IPS-15b (cell line): ENCODE measurements at regions not wholly inside any gene's neighbourhood (a gene's known extent, or its start where the extent isn't known, plus 50 kb on each side); places are given as distances from the start of the nearest gene placed in this dataset.
"Not testable (repeated sequence)": the region's sequence is repeated elsewhere in the genome, so short reads cannot be mapped to it uniquely, and the experiment has no call there.

Experiments used
- H3K27me3 ChIP-seq: one replicate; pipeline ENCODE4 v1.6.1; 2013; ENCODE audit warnings: low read length; ENCODE audit not compliant: control insufficient read depth, insufficient read depth
- H3K36me3 ChIP-seq: one replicate; pipeline ENCODE4 v1.6.1; 2013; ENCODE audit warnings: low read length; ENCODE audit not compliant: control insufficient read depth, insufficient read depth
- H3K4me1 ChIP-seq: one replicate; pipeline ENCODE4 v1.6.1; 2013; ENCODE audit warnings: mild to moderate bottlenecking, low read length; ENCODE audit not compliant: control insufficient read depth, insufficient read depth
- H3K4me3 ChIP-seq: one replicate; pipeline ENCODE4 v1.5.1; 2013; ENCODE audit warnings: low read depth, low read length
- H3K9ac ChIP-seq: one replicate; pipeline ENCODE4 v1.6.1; 2013; ENCODE audit warnings: low read depth, mild to moderate bottlenecking, low read length
- H3K9me3 ChIP-seq: one replicate; pipeline ENCODE4 v1.6.1; 2013; ENCODE audit warnings: mild to moderate bottlenecking, low read length; ENCODE audit not compliant: control insufficient read depth, insufficient read depth

DNA sequence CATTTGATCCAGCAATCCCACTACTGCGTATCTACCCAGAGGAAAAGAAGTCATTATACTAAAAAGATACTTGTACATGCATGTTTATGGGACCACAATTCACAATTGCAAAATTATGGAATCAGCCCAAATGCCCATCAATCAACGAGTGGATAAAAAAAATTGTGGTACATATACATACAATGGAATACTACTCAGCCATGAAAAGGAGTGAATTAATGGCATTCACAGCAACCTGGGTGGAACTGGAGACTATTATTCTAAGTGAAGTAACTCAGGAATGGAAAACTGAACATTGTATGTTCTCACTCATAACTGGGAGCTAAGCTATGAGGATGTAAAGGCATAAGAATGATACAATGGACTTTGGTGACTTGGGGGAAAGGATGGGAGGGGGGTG, 227.3 kb downstream of the IGSF11 start:
- H3K9me3 ChIP-seq, H3K4me3 ChIP-seq, H3K36me3 ChIP-seq, H3K9ac ChIP-seq, H3K27me3 ChIP-seq, H3K4me1 ChIP-seq: not testable (repeated sequence)

DNA sequence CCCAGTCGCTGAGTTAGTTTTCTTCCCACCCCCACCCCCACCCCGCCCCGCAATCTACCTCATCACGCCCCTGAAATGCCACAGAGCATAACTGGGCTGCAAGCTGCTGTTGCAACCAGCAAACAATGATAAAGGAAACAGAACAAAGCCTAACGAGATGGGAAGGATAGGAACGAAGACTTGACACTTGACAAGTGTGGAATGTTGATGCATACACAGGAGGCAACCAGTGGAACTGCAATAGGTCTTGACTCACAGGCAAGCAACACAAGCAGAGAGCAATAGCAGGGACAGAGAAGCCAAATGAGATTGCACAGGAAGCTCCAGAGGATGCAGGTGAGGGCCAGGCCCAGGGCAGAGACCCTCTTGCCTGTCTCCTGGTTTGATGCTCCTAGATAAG, 225.9 kb downstream of the IGSF11 start:
- no peaks in the 10 kb centered on the region for H3K4me1 ChIP-seq
- H3K9ac ChIP-seq: no peak overlapping the region
- H3K36me3 ChIP-seq: no peaks in the 10 kb centered on the region
- H3K4me3 ChIP-seq: no peak overlapping the region
- H3K27me3 ChIP-seq: no peaks in the 10 kb centered on the region
- H3K9me3 ChIP-seq: no peaks in the 10 kb centered on the region

DNA sequence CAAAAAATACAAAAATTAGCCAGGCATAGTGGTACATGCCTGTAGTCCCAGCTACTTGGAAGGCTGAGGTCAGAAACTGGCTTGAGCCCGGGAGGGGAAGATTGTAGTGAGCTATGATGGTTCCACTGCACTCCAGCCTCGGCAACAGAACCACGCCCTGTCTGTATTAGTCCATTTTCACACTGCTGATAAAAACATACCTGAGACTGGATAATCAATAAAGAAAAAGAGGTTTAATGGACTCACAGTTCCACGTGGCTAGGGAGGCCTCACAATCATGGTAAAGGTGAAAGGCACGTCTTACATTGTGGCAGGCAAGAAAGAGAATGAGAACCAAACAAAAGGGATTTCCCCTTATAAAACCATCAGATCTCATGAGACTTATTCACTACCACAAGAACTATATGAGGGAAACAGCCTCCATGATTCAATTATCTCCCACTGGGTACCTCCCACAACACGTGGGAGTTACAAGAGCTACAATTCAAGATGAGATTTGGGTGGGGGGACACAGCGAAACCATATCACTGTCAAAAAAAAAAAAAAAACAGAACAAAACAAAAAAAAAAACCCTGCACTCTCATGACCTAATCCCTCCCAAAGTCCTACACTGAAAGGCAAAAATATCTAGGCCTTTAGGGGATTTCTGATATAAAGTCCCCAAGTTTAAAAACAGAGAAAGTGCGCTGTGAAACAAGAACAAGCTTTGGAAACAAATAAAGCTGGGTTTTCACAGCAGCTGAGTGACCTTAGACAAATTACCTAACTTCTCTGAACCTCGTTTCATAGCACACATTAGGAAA, 224.7 kb downstream of the IGSF11 start:
- Histone ChIP-seq H3K36me3 (no peaks in the 10 kb centered on the region), H3K9ac (no peak overlapping the region), H3K4me1 (no peaks in the 10 kb centered on the region), H3K9me3 (no peaks in the 10 kb centered on the region), H3K4me3 (no peak overlapping the region), H3K27me3 (no peaks in the 10 kb centered on the region)

DNA sequence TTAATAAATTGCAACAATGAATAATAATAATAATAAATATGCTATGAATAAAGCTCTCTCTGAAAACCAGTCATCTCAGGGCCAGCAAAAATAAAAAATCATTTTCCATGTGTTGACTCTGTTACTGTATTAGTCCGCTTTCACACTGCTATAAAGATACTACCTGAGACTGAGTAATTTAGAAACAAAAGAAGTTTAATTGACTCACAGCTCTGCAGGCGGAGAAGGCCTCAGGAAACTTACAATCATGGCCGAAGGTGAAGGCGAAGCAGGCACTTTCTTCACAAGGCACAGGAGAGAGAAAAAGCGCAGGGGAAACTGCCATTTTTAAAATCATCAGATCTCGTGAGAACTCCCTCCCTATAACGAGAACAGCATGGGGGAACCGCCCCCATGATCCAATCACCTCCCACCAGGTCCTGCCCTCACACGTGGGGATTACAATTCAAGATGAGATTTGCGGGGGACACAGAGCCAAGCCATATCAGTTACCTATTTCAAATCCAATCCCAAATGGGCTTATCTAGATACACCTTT, 224.1 kb downstream of the IGSF11 start:
- H3K9ac ChIP-seq: no peak overlapping the region
- H3K4me3 ChIP-seq: no peak overlapping the region

DNA sequence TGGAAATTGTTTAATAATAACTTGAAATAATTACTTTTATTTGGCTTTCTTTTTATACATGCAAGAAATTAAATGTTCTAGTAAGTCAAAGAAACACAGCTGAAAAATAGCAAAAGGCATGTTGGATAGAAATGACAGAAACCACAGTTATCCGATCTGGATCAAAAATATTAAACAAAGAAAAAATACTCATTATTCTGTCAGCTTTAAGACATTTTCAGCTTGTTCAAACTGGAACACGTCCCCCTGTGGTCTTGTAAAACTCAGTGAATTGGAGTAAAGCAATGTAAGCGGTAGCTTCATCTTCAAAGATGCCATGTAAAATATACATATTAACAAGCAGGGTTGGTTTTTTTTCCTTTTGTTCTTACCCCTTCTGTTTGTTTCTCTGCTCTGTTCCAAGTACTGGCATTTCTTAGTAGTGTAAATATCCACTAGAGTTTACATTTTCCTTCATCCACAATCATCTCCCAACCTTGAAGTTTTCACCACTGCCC, 223.4 kb downstream of the IGSF11 start:
- Histone ChIP-seq H3K27me3 (no peaks in the 10 kb centered on the region), H3K4me3 (no peak overlapping the region), H3K36me3 (no peaks in the 10 kb centered on the region), H3K9ac (no peak overlapping the region), H3K9me3 (no peaks in the 10 kb centered on the region), H3K4me1 (no peaks in the 10 kb centered on the region)

More for the DNA sequence above, 224.1 kb downstream of the IGSF11 start:
- H3K9me3 ChIP-seq: no peaks in the 10 kb centered on the region
- no peaks in the 10 kb centered on the region for H3K4me1 ChIP-seq
- no peaks in the 10 kb centered on the region for H3K27me3 ChIP-seq
- no peaks in the 10 kb centered on the region for H3K36me3 ChIP-seq

DNA sequence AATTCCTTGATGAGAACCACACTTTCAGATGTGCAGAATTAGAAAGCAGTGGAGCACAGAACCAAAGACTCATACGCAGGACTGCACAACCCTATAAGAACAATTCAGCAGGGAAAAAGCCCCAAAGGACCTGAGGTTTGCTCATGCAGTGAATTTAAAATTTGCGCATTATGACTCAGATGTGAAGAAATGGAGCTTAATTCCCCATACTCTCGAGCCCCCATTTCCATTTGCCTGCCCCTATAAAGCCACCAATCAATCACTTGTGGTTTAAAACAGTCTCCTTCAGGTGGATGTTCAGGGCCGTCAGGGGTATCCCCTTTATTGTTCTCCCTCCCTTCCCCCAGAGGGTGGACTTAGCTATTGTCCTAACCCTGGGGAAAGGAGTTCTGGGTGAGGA, 221.2 kb downstream of the IGSF11 start:
- no peaks in the 10 kb centered on the region for H3K9me3 ChIP-seq
- no peaks in the 10 kb centered on the region for H3K27me3 ChIP-seq
- H3K9ac ChIP-seq: no peak overlapping the region
- H3K36me3 ChIP-seq: no peaks in the 10 kb centered on the region
- peaks cover 3% of the 10 kb centered on the region for H3K4me1 ChIP-seq
- no peak overlapping the region for H3K4me3 ChIP-seq

DNA sequence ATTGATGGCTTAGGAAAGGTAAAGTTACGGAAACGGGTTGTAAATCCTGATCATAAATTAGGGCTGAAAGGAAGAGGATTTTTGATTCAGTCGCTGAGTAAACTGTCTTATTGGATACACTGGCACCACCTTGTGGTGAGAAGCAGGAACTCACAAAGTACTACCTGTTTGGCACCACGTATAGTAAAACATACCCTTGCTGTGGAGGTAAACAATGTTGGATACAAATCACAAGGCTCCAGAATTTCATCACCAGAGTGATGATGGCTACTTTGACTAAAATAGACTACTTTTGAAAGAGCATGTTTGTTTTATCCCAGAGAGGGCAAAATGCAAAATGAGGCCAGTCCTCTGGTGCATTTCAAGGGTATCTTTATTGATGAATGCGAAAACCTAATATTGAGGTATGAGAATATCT, 216.9 kb downstream of the IGSF11 start:
- Histone ChIP-seq H3K9ac (no peak overlapping the region), H3K9me3 (no peaks in the 10 kb centered on the region), H3K27me3 (no peaks in the 10 kb centered on the region), H3K36me3 (no peaks in the 10 kb centered on the region), H3K4me3 (no peak overlapping the region), H3K4me1 (peaks cover 3% of the 10 kb centered on the region)

DNA sequence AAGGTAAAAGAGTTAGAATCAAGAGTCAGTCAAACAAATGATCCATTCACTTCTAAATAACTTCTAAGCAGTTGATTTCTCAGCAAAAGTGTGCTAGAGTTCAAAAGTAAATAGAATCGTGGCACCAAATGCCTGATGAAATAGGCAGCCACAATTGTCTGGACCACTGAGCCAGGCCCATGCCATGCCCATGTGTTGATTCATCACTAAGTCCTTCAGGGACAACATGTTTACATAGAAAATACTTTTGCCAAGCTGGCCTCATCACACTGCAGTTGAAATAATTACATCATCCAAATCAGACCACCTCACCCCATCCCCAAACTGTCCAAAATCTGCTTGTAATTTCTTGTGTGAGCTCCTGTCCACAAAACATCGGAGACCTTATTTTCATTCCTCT, 216.3 kb downstream of the IGSF11 start:
- H3K4me3 ChIP-seq: no peak overlapping the region
- H3K9me3 ChIP-seq: no peaks in the 10 kb centered on the region
- H3K9ac ChIP-seq: no peak overlapping the region
- H3K27me3 ChIP-seq: no peaks in the 10 kb centered on the region
- peaks cover 3% of the 10 kb centered on the region for H3K4me1 ChIP-seq
- no peaks in the 10 kb centered on the region for H3K36me3 ChIP-seq

DNA sequence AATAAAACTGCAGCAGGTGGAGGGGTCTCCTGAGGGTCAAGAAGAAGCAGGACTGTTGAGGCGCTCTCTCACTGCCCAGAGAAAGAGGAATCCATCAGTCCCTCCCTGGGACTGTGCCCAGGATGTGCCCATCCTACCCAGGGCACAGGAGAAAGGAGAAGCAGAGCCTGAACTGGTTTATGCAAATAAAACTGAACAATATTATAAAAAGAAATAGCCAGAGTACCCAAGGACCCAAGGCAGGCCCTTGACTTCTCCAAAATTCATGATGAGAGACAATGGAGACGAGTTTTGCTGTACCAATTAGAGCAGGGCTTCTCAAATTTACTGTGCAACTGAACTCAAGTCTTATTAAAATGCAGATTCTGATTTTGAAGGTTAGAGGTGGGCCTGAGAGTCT, 211.0 kb downstream of the IGSF11 start:
- Histone ChIP-seq H3K27me3 (no peaks in the 10 kb centered on the region), H3K4me1 (no peaks in the 10 kb centered on the region), H3K9ac (no peak overlapping the region), H3K9me3 (no peaks in the 10 kb centered on the region), H3K36me3 (no peaks in the 10 kb centered on the region), H3K4me3 (no peak overlapping the region)

DNA sequence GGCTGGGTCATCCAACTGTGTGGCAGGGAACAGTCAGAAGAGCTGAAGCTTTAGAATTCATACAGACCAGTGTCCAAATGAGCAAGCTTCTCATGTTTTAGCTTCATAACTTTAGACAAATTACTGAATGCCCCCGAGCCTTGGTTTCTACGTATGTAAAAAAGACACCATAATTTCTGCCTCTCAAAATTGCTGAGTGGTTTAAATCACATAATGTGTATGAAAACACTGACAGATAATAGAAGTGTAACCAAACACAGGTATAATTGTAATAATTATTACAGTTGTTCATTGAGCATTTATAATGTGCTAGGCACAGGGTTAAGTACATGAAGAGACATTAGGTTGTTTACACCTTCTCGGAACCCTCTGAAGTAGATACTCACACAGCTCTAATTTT, 207.2 kb downstream of the IGSF11 start:
- Histone ChIP-seq H3K9ac (no peak overlapping the region), H3K9me3 (no peaks in the 10 kb centered on the region), H3K4me3 (no peak overlapping the region), H3K27me3 (no peaks in the 10 kb centered on the region), H3K36me3 (no peaks in the 10 kb centered on the region), H3K4me1 (no peaks in the 10 kb centered on the region)

DNA sequence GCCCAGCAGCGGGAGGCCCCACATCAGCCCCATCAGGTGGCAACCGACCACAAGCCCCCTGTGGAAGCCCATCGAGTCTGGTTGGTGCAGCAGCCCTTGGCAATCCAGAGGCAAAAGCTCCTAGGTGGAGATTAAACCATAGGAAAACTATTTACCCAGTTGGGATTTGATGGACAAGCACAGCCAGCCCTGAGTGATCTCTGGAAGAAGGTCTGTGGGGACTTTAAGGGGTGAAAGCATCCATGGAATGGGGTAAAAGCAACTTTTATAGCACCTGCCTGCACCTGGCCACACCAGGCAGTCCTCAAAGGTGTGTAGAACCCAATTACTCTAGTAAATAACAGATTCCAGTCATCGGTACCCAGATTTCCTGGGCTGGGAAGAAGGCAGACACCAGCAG, 206.3 kb downstream of the IGSF11 start:
- Histone ChIP-seq H3K9ac (no peak overlapping the region), H3K4me3 (no peak overlapping the region), H3K4me1 (no peaks in the 10 kb centered on the region), H3K27me3 (no peaks in the 10 kb centered on the region), H3K9me3 (no peaks in the 10 kb centered on the region), H3K36me3 (no peaks in the 10 kb centered on the region)

DNA sequence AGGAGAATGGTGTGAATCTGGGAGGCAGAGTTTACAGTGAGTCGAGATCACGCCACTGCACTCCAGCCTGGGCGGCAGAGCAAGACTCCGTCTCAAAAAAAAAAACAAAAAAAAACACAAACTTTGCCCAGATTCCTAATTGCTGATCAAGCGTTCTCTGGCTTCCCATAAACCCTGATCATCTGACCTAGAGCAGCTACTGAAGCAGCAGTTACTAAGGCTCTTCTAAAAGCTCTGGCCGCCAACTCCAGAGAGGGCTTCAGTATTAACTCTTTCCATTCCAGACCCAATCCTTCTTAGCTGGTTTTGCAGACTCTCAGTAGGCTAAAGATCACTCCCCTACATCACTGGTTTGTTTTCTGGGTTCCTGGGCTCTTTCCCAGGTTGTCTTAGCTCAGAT, 201.6 kb downstream of the IGSF11 start:
- Histone ChIP-seq H3K4me3 (no peak overlapping the region), H3K36me3 (no peaks in the 10 kb centered on the region), H3K27me3 (no peaks in the 10 kb centered on the region), H3K9me3 (no peaks in the 10 kb centered on the region), H3K9ac (no peak overlapping the region), H3K4me1 (no peaks in the 10 kb centered on the region)
